ENCODE measurements at regions not wholly inside any gene's neighbourhood (a gene's known extent, or its start where the extent isn't known, plus 50 kb on each side); places are given as distances from the start of the nearest gene placed in this dataset.

DNA sequence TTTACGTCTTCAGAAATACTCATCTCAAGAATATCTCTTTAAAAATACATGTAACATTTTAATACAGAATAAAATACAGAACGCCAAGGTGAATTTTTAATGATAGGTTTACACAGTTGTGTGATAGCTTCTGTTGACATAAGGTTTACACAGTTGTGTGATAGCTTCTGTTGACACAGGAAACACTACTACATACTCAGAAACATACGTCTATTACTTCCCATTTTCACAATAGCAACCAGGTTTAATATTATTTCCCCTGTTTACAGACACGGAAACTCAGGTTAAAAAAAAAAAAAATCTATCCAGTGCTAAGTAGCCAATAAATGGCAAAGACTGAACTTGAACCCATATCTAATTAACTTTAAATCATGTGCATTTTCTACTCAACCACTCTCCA lies 571.2 kb downstream of the LIG4 start:
- TF ChIP-seq POLR2AphosphoS5 (IDR thresholded peaks at IDR 0.05), result no peak
- TF ChIP-seq CTCF (IDR thresholded peaks at IDR 0.05), result no peak
- no peak for TF ChIP-seq POLR2A (IDR thresholded peaks at IDR 0.05)

Data from breast epithelium (tissue), 3 donors.